GM10266 (cell line): ENCODE measurements at regions not wholly inside any gene's neighbourhood (a gene's known extent, or its start where the extent isn't known, plus 50 kb on each side); places are given as distances from the start of the nearest gene placed in this dataset.

Experiments
- DNase-seq: peaks from one replicate; pipeline ENCODE4 v3.0.0; 2012; ENCODE audit errors: extremely low spot score
- TF ChIP-seq, protein P1 (sequence below): IDR thresholded peaks from 2 replicates; pipeline ENCODE4 v1.5.1; 2012; ENCODE audit warnings: mild to moderate bottlenecking, low read depth; ENCODE audit not compliant: control insufficient read depth, insufficient read depth; ENCODE audit errors: missing control alignments

DNA sequence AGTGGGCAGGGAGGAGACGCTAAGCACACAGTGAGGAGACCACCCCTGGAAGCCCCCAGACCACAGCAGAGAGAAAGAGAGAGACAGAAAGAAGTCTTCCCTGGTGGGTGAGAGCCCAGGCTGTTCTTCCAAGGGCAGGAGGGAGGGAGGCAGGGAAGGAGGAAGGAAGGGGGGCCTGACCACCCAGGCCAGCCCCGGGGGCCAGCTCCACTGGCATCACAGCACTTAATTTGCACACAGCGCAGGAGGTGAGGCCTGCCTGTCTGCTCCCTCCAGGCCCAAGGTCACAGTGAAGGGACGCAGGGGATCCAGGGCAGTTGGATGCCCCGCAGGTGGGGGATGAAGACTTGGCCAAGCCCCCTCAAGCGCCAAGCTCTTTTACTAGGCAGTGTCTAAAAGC is 141.9 kb upstream of the C14orf180 start:
- TF ChIP-seq, protein P1, sequence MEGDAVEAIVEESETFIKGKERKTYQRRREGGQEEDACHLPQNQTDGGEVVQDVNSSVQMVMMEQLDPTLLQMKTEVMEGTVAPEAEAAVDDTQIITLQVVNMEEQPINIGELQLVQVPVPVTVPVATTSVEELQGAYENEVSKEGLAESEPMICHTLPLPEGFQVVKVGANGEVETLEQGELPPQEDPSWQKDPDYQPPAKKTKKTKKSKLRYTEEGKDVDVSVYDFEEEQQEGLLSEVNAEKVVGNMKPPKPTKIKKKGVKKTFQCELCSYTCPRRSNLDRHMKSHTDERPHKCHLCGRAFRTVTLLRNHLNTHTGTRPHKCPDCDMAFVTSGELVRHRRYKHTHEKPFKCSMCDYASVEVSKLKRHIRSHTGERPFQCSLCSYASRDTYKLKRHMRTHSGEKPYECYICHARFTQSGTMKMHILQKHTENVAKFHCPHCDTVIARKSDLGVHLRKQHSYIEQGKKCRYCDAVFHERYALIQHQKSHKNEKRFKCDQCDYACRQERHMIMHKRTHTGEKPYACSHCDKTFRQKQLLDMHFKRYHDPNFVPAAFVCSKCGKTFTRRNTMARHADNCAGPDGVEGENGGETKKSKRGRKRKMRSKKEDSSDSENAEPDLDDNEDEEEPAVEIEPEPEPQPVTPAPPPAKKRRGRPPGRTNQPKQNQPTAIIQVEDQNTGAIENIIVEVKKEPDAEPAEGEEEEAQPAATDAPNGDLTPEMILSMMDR = no peak
- no peak for DNase-seq

DNA sequence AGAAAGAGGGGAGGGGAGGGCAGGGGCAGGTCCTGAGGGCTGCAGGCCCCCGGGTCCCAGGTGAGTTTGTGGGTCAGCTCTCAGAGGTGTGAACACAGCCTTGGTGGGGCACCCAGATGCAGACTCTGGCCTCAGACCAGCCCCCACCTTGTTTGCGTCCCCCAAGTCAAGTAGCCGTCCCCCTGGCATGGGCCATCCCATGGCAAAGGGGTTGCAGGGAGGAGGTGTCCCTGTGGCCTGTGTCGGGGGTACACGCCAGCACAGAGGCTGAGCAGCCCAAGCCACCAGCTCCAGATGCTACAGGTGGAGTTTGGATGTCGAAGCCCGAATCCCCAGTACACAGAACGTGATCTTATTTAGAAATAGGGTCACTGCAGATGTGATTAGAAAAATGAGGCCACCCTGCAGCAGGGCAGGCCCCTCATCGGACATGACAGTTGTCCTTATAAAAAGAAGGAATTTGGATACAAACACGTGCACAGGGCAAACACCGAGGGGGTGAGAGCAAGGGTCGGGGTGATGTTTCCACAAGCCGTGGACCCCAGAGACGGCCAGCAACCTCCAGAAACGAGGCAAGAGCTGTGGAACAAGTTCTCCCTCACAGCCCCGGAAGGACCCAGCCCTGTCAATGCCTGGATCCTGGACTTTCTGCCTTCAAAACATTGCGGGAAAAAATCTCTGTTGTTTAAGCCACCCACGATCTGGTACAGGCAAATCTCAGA is 141.2 kb upstream of the C14orf180 start:
- TF ChIP-seq, protein P1 = no peak
- peak; percentile 10 for DNase-seq

DNA sequence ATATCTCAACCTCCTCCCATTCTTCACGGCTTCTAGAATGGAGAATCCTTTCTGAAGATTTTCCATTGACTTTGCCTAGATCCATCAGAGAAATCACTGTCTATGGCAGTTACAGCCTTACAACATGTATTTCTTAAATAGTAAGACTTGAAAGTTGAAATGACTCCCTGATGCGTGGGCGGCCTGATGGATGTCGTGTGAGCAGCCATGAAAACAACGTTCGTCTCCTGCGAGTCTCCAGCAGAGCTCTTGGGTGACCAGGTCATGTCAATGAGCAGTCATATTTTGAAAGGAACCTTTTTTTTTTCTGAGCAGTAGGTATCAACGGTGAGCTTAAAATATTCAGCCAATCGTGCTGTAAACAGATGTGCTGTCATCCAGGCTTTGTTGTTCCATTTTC is 139.9 kb upstream of the C14orf180 start:
- TF ChIP-seq, protein P1 = no peak
- DNase-seq = no peak

DNA sequence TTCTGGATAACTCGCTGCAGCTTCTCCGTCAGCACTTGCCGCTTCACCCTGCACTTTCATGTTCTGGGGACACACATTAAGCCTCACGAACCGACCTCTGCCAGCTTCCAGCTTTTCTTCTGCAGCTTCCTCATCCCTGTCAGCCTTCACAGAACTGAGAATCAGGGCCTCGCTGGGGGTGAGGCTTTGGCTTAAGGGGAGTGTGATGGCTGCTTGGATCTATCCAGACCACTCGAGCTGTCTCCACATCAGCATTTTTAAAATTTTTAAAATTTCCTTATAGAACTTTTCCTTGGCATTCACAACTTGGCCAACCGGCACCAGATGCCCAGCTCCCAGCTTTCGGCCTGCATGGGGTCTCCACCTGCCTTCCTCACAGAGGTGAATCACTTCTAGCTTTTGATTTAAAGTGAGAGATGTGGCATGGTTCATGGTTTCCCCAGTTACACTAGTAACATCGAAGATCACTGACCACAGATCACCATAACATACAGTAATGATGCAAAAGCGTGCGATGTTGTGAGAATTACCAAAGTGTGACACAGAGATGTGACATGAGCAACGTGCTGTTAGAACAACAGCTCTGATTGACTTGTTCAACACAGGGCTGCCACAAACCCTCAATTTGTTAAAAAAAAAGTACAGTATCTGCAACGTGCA is 139.1 kb upstream of the C14orf180 start:
- TF ChIP-seq, protein P1 = no peak
- DNase-seq = no peak

DNA sequence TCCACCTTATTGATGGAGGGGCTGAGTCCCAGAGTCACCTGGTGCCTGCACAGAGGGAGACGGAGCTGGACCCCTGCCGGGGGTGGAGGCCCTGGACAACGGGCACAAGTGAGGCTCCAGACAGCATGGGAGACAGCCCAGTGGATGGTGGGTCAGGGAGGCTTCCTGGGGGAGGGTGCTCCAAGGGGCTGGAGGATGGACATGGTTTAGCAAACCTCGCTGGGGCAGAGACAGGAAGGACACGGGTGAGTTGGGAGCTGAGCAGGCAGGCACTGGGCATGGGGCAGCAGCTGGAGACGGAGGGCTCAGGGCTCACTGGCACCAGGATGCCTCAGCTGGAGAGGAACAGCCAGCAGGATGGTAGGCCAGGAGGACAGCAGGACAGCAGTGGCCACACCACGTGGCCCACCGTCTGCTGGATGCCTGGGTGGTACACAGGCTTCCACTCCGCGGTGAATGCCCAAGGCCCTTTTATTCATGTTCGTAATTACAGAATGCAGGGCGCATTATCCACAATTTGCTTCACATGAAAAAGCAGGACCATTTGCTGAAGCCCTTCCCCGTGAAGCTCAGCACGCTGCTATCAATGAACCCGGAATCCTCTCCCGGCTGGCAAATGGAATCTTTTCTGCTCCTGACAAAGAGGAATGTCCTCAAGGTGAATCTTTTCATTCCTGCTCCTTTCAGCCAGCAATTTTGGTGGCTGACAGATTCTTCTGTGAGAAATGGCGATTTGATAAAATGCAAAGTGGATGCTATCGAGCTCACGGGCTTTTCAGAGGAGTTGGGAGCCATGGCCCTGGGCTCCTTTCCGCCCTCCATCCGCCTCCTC is 138.1 kb upstream of the C14orf180 start:
- DNase-seq = no peak
- TF ChIP-seq, protein P1 = no peak

DNA sequence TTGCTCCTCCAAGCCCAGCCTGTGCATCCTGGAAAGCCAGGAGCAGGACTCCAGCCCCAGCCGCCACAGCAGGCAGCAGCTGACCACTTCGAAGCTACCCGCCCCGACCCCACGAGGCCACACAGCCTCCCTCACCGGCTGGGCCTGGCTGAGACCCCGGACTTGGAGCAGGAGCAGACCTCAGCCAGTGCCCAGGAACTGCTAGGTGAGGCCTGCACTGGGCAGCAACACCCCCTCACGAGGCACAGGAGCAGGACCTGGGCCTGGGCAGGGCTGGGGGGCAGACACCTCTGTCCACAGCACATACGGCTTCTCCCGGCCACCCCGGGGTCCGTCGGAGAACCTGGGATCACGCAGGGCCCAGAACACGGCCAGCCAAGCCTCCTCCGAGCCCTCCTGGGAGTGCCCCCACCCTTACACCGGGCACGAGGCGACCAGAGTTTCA is 137.4 kb upstream of the C14orf180 start:
- no peak for DNase-seq
- TF ChIP-seq, protein P1 = no peak
